ENCODE measurements at regions not wholly inside any gene's neighbourhood (a gene's known extent, or its start where the extent isn't known, plus 50 kb on each side); places are given as distances from the start of the nearest gene placed in this dataset.

DNA sequence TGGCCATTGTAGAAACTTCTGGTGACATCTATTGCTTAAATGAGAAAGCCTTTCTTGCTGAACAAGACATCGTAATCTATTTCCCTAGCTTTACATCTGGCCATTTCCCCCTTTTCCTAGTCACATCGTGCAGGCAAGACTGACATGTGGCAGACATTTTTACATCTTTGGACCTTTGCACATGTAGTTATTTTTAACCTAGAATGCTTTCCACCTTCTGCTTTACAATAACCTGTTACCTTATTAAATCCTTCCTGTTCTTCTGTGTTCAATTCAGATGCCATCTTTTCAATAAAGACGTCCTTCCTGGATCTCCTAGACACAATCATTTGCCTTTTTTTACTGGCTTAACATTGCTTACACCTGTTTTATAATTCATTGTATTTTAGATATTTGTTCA lies 343.3 kb downstream of the DIPK2A start:
- BruUV-seq (replicated peaks), result no TSS peak
- Histone ChIP-seq H3K4me3 (no peak overlapping the region), H3K79me2 (ENCODE audit: low read depth) (no peaks in the 10 kb centered on the region), H4K20me1 (ENCODE audit: insufficient read depth) (no peaks in the 10 kb centered on the region), H3F3A (ENCODE audit: insufficient read depth, low read depth) (peaks cover 4% of the 10 kb centered on the region; the same call in 1 of the 2 replicates), H3K9me2 (ENCODE audit: insufficient read depth) (no peaks in the 10 kb centered on the region), H2AFZ (no peak overlapping the region), H3K27me3 (ENCODE audit: insufficient read depth, low read depth) (no peaks in the 10 kb centered on the region), H3K4me1 (replicated peaks; ENCODE audit: insufficient read depth) (no peaks in the 10 kb centered on the region), H3K36me3 (ENCODE audit: low read depth) (no peaks in the 10 kb centered on the region), H3K9me3 (ENCODE audit: insufficient read depth, low read depth) (no peaks in the 10 kb centered on the region), H3K4me2 (no peak overlapping the region), H3K27ac (no peak overlapping the region)
- ChIA-PET POLR2A (ENCODE audit: unreplicated experiment) (interaction anchor here (0.7 kb wide), 1 partner anchor 521 kb away, joined by 6 read pairs; no protein-coding TSS in a partner anchor), CTCF (no interaction called here)
- DNase-seq, result no peak
- TF ChIP-seq, protein P1, sequence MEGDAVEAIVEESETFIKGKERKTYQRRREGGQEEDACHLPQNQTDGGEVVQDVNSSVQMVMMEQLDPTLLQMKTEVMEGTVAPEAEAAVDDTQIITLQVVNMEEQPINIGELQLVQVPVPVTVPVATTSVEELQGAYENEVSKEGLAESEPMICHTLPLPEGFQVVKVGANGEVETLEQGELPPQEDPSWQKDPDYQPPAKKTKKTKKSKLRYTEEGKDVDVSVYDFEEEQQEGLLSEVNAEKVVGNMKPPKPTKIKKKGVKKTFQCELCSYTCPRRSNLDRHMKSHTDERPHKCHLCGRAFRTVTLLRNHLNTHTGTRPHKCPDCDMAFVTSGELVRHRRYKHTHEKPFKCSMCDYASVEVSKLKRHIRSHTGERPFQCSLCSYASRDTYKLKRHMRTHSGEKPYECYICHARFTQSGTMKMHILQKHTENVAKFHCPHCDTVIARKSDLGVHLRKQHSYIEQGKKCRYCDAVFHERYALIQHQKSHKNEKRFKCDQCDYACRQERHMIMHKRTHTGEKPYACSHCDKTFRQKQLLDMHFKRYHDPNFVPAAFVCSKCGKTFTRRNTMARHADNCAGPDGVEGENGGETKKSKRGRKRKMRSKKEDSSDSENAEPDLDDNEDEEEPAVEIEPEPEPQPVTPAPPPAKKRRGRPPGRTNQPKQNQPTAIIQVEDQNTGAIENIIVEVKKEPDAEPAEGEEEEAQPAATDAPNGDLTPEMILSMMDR (conservative IDR thresholded peaks at IDR 0.05), result no peak
- no peak for TF ChIP-seq EZH2 (IDR thresholded peaks at IDR 0.05; ENCODE audit: low read depth)
- intact Hi-C loops (cut with micrococcal nuclease; ENCODE audit: unreplicated experiment), result no loop called here

DNA sequence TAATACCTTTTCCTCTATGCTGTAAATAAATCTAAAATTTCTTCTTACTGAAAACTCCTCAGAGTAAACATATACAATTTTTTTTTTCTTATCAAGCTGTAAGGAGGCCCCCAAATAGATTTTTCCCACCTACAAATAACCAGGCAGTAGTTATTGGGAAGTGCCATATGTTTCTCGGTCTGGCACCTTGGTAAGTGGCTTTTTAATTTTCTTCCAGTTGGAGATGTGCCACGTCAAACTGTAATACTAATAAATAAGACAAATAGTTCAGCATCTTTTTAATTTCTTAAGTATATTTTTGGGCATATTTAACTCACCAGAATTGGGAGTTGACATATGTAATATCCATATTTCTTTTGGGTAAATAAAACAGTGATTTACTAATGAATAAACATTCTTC lies 346.3 kb downstream of the DIPK2A start:
- Histone ChIP-seq H3F3A (ENCODE audit: insufficient read depth, low read depth) (0 out of 2 replicates have a peak, but pooled peaks cover under 1% of the 10 kb centered on the region), H3K4me3 (no peak overlapping the region), H3K4me2 (no peak overlapping the region), H3K36me3 (ENCODE audit: low read depth) (no peaks in the 10 kb centered on the region), H3K27me3 (ENCODE audit: insufficient read depth, low read depth) (no peaks in the 10 kb centered on the region), H3K4me1 (replicated peaks; ENCODE audit: insufficient read depth) (0 out of 2 replicates have a peak, but pooled peaks cover 3% of the 10 kb centered on the region), H3K79me2 (ENCODE audit: low read depth) (no peaks in the 10 kb centered on the region), H4K20me1 (ENCODE audit: insufficient read depth) (no peaks in the 10 kb centered on the region), H3K27ac (no peak overlapping the region), H3K9me3 (ENCODE audit: insufficient read depth, low read depth) (no peaks in the 10 kb centered on the region), H2AFZ (no peak overlapping the region), H3K9me2 (ENCODE audit: insufficient read depth) (no peaks in the 10 kb centered on the region)
- no TSS peak for BruUV-seq (replicated peaks)
- DNase-seq, result no peak
- intact Hi-C loops (cut with micrococcal nuclease; ENCODE audit: unreplicated experiment), result no loop called here
- POLR2A ChIA-PET (ENCODE audit: unreplicated experiment), result no interaction called here
- CTCF ChIA-PET, result no interaction called here
- TF ChIP-seq, protein P1 (conservative IDR thresholded peaks at IDR 0.05), result no peak
- TF ChIP-seq EZH2 (IDR thresholded peaks at IDR 0.05; ENCODE audit: low read depth), result no peak

DNA sequence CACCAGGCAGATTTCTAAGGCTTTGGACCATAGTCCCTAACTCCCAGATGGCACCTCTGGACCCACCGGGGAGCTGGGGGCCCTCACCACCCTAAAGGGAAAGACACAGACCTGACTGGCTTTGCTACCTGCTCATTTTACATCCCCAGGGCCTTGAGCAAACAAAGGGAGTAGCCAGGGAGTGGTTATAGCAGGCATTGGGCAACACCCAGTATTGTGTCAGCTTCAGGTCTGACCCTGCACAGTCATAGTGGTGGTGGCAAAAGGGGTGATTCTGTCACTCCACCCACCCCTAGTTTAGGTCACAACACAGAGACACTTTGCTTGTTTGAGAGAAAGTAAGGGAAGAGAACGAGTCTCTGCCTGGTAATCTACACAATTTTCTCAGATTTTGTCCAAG lies 352.5 kb downstream of the DIPK2A start:
- Histone ChIP-seq H3K27ac (peak overlapping the region; percentile 60), H3K4me1 (replicated peaks; ENCODE audit: insufficient read depth) (peaks cover 26% of the 10 kb centered on the region), H3K27me3 (ENCODE audit: insufficient read depth, low read depth) (no peaks in the 10 kb centered on the region), H3K36me3 (ENCODE audit: low read depth) (no peaks in the 10 kb centered on the region), H2AFZ (peak overlapping the region; percentile 52), H3K4me2 (peak overlapping the region; percentile 52), H3K4me3 (no peak overlapping the region), H3K79me2 (ENCODE audit: low read depth) (no peaks in the 10 kb centered on the region), H3K9me3 (ENCODE audit: insufficient read depth, low read depth) (no peaks in the 10 kb centered on the region; the same call in 1 of the 2 replicates), H3K9me2 (ENCODE audit: insufficient read depth) (peaks cover 2% of the 10 kb centered on the region; the same call in 1 of the 2 replicates), H3F3A (ENCODE audit: insufficient read depth, low read depth) (peaks cover 4% of the 10 kb centered on the region; the same call in 1 of the 2 replicates), H4K20me1 (ENCODE audit: insufficient read depth) (no peaks in the 10 kb centered on the region)
- ChIA-PET POLR2A (ENCODE audit: unreplicated experiment) (interaction anchor here (0.6 to 0.8 kb wide), 3 partner anchors 17 to 353 kb away, joined by 4 to 8 read pairs (median 4); partner anchors contain the start of gene DIPK2A), CTCF (no interaction called here)
- intact Hi-C loops (cut with micrococcal nuclease; ENCODE audit: unreplicated experiment), result loop anchor here (1.0 to 5.0 kb wide), 2 partner anchors 29 to 38 kb away; no protein-coding TSS in a partner anchor
- no peak for TF ChIP-seq EZH2 (IDR thresholded peaks at IDR 0.05; ENCODE audit: low read depth)
- TF ChIP-seq, protein P1 (conservative IDR thresholded peaks at IDR 0.05), result no peak
- DNase-seq, result peak; percentile 74 to 85
- no TSS peak for BruUV-seq (replicated peaks)

Data from PC-9 (cell line).